ENCODE measurements at regions not wholly inside any gene's neighbourhood (a gene's known extent, or its start where the extent isn't known, plus 50 kb on each side); places are given as distances from the start of the nearest gene placed in this dataset.

DNA sequence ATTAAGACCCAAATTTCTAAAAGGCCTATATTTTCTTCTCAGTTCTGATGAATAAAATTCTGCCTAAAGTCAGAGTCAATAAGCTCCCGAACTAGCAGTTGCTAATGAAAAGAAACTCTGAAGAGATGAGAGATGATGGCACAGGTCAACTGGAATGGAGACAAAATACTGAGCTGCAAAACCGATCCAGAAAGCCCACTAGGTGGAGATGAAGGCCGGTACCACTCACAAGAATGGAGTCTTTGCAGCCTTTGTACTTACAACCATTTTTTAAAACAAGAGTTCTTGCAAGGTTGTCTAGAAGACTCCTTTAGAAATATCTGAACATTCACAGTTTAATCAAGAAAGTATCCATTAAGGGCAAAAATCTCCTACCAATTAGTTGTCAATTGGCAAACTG lies 119.9 kb upstream of the TJP1 start:
- TF ChIP-seq ZNF70 (CRISPR knock-in tag; IDR thresholded peaks at IDR 0.05) (no peak), RARB (CRISPR knock-in tag; IDR thresholded peaks at IDR 0.05) (no peak), ZFP3 (CRISPR knock-in tag; IDR thresholded peaks at IDR 0.05) (no peak), SNAI2 (CRISPR knock-in tag; IDR thresholded peaks at IDR 0.05) (no peak), ZNF8 (CRISPR knock-in tag; IDR thresholded peaks at IDR 0.05) (no peak), BACH2 (CRISPR knock-in tag; IDR thresholded peaks at IDR 0.05; ENCODE audit: borderline replicate concordance) (no peak), GLIS3 (CRISPR knock-in tag; IDR thresholded peaks at IDR 0.05) (no peak)
- TF ChIP-seq, protein P1, sequence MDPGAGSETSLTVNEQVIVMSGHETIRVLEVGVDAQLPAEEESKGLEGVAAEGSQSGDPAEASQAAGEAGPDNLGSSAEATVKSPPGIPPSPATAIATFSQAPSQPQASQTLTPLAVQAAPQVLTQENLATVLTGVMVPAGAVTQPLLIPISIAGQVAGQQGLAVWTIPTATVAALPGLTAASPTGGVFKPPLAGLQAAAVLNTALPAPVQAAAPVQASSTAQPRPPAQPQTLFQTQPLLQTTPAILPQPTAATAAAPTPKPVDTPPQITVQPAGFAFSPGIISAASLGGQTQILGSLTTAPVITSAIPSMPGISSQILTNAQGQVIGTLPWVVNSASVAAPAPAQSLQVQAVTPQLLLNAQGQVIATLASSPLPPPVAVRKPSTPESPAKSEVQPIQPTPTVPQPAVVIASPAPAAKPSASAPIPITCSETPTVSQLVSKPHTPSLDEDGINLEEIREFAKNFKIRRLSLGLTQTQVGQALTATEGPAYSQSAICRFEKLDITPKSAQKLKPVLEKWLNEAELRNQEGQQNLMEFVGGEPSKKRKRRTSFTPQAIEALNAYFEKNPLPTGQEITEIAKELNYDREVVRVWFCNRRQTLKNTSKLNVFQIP (CRISPR knock-in tag; IDR thresholded peaks at IDR 0.05; ENCODE audit: borderline replicate concordance, low read depth): no peak

DNA sequence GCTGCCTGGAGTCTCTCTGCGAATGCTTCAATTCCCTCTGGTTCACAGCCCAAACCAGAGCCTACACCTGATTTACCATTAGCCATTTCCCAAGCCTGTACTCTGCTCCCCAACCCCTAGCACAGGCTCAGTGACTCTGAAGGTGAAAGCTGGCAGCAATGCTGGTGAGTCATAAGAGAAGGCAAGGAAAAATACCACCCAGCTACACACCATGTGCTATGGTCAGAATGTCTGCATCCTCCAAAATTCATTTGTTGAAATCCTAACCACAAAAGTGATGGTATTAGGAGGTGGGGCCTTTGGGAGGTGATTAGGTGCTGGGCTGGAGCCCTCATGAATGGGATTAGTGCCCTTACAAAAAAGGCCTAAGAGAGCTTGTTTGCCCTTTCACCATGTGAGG lies 117.1 kb upstream of the TJP1 start:
- ATAC-seq: no peak
- TF ChIP-seq TOX (CRISPR knock-in tag; IDR thresholded peaks at IDR 0.05; ENCODE audit: borderline replicate concordance) (no peak), ZNF8 (CRISPR knock-in tag; IDR thresholded peaks at IDR 0.05) (no peak), PPARA (CRISPR knock-in tag; IDR thresholded peaks at IDR 0.05; ENCODE audit: borderline replicate concordance) (no peak), ZFP30 (CRISPR knock-in tag; IDR thresholded peaks at IDR 0.05) (no peak), ESRRG (CRISPR knock-in tag; IDR thresholded peaks at IDR 0.05) (no peak), ZNF565 (CRISPR knock-in tag; conservative IDR thresholded peaks at IDR 0.05; ENCODE audit: low read depth) (no peak), ZNF70 (CRISPR knock-in tag; IDR thresholded peaks at IDR 0.05) (no peak), ISL1 (CRISPR knock-in tag; IDR thresholded peaks at IDR 0.05) (no peak), SNAI2 (CRISPR knock-in tag; IDR thresholded peaks at IDR 0.05) (no peak)
- TF ChIP-seq, protein P2, sequence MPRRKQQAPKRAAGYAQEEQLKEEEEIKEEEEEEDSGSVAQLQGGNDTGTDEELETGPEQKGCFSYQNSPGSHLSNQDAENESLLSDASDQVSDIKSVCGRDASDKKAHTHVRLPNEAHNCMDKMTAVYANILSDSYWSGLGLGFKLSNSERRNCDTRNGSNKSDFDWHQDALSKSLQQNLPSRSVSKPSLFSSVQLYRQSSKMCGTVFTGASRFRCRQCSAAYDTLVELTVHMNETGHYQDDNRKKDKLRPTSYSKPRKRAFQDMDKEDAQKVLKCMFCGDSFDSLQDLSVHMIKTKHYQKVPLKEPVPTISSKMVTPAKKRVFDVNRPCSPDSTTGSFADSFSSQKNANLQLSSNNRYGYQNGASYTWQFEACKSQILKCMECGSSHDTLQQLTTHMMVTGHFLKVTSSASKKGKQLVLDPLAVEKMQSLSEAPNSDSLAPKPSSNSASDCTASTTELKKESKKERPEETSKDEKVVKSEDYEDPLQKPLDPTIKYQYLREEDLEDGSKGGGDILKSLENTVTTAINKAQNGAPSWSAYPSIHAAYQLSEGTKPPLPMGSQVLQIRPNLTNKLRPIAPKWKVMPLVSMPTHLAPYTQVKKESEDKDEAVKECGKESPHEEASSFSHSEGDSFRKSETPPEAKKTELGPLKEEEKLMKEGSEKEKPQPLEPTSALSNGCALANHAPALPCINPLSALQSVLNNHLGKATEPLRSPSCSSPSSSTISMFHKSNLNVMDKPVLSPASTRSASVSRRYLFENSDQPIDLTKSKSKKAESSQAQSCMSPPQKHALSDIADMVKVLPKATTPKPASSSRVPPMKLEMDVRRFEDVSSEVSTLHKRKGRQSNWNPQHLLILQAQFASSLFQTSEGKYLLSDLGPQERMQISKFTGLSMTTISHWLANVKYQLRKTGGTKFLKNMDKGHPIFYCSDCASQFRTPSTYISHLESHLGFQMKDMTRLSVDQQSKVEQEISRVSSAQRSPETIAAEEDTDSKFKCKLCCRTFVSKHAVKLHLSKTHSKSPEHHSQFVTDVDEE (CRISPR knock-in tag; IDR thresholded peaks at IDR 0.05): no peak
- TF ChIP-seq, protein P1 (CRISPR knock-in tag; IDR thresholded peaks at IDR 0.05; ENCODE audit: borderline replicate concordance, low read depth): no peak
- TF ChIP-seq, protein P3, sequence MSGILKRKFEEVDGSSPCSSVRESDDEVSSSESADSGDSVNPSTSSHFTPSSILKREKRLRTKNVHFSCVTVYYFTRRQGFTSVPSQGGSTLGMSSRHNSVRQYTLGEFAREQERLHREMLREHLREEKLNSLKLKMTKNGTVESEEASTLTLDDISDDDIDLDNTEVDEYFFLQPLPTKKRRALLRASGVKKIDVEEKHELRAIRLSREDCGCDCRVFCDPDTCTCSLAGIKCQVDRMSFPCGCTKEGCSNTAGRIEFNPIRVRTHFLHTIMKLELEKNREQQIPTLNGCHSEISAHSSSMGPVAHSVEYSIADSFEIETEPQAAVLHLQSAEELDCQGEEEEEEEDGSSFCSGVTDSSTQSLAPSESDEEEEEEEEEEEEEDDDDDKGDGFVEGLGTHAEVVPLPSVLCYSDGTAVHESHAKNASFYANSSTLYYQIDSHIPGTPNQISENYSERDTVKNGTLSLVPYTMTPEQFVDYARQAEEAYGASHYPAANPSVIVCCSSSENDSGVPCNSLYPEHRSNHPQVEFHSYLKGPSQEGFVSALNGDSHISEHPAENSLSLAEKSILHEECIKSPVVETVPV (CRISPR knock-in tag; IDR thresholded peaks at IDR 0.05): no peak
- TF ChIP-seq, protein P4, sequence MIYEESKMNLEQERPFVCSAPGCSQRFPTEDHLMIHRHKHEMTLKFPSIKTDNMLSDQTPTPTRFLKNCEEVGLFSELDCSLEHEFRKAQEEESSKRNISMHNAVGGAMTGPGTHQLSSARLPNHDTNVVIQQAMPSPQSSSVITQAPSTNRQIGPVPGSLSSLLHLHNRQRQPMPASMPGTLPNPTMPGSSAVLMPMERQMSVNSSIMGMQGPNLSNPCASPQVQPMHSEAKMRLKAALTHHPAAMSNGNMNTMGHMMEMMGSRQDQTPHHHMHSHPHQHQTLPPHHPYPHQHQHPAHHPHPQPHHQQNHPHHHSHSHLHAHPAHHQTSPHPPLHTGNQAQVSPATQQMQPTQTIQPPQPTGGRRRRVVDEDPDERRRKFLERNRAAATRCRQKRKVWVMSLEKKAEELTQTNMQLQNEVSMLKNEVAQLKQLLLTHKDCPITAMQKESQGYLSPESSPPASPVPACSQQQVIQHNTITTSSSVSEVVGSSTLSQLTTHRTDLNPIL (CRISPR knock-in tag; IDR thresholded peaks at IDR 0.05; ENCODE audit: low read depth): no peak

More for the DNA sequence above, 119.9 kb upstream of the TJP1 start:
- ATAC-seq: no peak; the same call in 2 of the 3 replicates

DNA sequence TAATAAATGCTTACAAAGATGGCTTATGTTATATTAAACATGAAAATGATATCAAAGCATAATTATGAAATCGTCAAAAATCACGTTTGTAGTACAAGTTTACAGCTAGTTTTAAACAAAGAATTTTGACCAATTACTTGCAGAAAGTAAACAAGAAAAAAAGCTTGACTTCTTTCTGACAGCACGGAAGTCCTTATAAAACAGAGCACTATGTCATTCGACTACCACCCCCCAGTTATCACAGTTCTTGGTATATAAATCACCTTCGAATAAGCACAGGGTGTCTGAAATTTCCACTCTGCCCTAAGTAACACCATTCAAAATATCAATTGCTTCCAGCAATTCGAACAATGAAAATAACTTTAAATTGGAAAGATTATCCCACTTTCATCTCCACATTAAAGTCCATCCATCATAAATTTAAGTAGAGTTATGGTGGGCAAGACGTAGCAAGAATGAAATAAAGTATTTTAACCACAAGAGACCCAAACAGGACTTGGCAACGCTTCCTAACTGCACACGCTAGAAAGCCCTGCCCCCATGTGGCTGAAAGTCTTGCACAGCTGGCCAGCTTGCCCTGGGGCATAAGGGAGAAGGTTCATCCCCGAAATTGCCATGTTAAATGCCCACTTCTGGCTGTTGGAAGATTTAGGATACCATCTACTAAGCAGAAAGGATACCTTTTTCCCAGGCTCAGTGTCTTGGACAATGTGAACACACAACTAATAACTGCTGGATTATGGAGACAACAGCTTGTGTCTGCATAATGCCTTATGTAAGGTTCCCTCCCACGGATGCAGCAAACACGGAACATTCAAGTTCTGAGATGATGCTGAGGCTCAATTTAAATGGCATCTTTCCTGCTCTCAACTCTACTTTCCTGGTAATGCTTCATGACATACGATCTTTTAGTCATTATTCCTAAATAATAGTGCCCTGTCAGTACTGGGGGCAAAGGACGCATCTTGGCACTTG lies 116.4 kb upstream of the TJP1 start:
- TF ChIP-seq ZNF565 (CRISPR knock-in tag; conservative IDR thresholded peaks at IDR 0.05; ENCODE audit: low read depth) (no peak), TCF4 (CRISPR knock-in tag; IDR thresholded peaks at IDR 0.05; ENCODE audit: borderline replicate concordance) (no peak), TOX (CRISPR knock-in tag; IDR thresholded peaks at IDR 0.05; ENCODE audit: borderline replicate concordance) (no peak), PPARA (CRISPR knock-in tag; IDR thresholded peaks at IDR 0.05; ENCODE audit: borderline replicate concordance) (no peak), CSDC2 (CRISPR knock-in tag; IDR thresholded peaks at IDR 0.05) (no peak), ARNTL (CRISPR knock-in tag; IDR thresholded peaks at IDR 0.05; ENCODE audit: borderline replicate concordance, low read depth) (no peak)
- ATAC-seq: no peak
